ENCODE measurements at regions not wholly inside any gene's neighbourhood (a gene's known extent, or its start where the extent isn't known, plus 50 kb on each side); places are given as distances from the start of the nearest gene placed in this dataset.

DNA sequence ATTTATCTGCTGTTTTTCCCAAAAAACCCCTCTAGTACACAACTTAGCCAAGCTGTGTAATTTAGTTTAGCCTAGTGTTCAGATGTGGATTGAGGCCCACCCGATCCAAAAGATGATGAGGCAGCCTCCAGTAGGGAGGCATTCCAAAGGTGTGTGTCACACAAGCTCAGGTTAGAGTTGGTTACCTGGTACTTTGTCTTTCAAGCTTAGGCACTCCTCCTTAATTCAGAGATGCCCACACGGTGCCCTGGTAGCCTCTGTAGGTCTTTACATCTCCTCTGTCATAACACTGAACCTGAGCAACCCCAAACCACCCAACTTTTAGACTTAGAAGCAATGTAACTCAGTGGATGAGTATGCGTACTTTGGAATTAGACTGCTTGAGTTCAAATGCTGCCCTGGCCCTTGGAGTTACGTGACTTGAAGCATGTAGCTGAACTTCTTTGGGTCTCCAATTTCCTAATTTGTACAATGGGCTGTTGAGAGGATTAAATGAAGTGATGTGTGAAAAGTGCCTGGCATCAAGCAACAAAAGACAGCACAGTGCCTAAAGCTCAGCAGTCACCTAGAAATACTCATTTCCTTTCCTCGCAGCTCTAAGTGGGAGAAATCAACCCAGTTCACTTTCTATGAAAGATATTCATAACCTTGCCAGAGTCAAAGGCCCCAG, 284.6 kb upstream of the RARB start:
- Histone ChIP-seq H3K36me3 (replicated peaks in 1 of 2; ENCODE audit: insufficient read depth in 1 of 2, low read depth in 2 of 2) (no peaks in the 10 kb centered on the region), H3K27me3 (no peaks in the 10 kb centered on the region), H3K4me1 (no peaks in the 10 kb centered on the region), H3K9me3 (no peaks in the 10 kb centered on the region), H3K4me3 (no peak overlapping the region), H3K27ac (no peak overlapping the region)
- no peak for ATAC-seq
- DNase-seq, result no peak
- TF ChIP-seq CTCF (IDR thresholded peaks at IDR 0.05) (no peak), POLR2A (IDR thresholded peaks at IDR 0.05) (no peak)
- intact Hi-C loops (cut with DNase I), result no loop called here
- 73 to 77% methylated on average over 5 of the region's 5 CpGs for WGBS, 2 donors

DNA sequence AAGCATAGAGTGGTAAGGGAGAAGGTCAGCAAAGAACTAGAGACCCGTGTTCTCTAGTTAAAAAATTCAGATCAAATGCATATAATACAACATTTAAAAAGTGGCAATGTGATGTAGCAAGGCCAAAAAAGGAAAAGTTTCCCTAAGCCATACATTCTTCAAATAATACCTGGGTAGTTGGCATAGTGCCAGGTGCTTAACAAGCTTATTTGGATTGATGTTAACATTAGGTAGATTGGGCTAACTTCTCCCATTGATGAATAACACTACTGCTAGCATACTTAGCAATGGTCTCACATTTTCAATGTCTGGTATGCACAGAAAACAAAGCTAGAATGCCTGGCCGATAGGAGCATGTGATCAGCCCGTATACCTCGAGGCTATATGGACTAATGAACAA, 283.6 kb upstream of the RARB start:
- Histone ChIP-seq H3K27me3 (no peaks in the 10 kb centered on the region), H3K4me1 (no peaks in the 10 kb centered on the region), H3K4me3 (no peak overlapping the region), H3K36me3 (replicated peaks in 1 of 2; ENCODE audit: insufficient read depth in 1 of 2, low read depth in 2 of 2) (no peaks in the 10 kb centered on the region), H3K27ac (no peak overlapping the region), H3K9me3 (no peaks in the 10 kb centered on the region)
- TF ChIP-seq POLR2A (IDR thresholded peaks at IDR 0.05), result no peak
- no peak for TF ChIP-seq CTCF (IDR thresholded peaks at IDR 0.05)
- intact Hi-C loops (cut with DNase I), result no loop called here
- DNase-seq (no peak), ATAC-seq (no peak)
- 49 to 63% methylated on average over 4 of the region's 4 CpGs for WGBS, 2 donors

DNA sequence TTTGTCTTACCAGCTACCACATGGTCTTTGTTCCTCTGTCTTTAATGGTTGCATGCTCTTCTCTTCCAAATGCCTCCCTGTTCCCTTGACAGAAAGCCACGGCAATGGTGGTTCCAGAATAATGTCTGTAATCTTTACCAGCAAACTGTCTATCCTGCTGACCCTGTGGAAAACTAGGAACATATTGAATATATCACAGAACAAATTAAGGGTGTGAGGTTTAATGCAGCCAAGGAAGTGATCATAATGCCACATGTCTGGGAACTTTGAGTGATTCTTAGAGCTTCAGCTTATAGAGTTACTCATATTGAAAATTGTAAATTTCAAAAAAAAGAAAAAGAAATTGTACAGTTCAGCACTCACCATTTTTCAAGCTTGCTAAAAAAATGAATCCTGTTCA, 282.9 kb upstream of the RARB start:
- DNase-seq, result no peak
- TF ChIP-seq CTCF (IDR thresholded peaks at IDR 0.05) (no peak), POLR2A (IDR thresholded peaks at IDR 0.05) (no peak)
- intact Hi-C loops (cut with DNase I), result no loop called here
- H3K9me3 ChIP-seq, result no peaks in the 10 kb centered on the region
- H3K4me1 ChIP-seq, result no peaks in the 10 kb centered on the region
- no peaks in the 10 kb centered on the region for H3K36me3 ChIP-seq (replicated peaks in 1 of 2; ENCODE audit: insufficient read depth in 1 of 2, low read depth in 2 of 2)
- ATAC-seq, result no peak
- 48 to 52% methylated on average over 1 of the region's 1 CpG for WGBS, 2 donors
- H3K27ac ChIP-seq, result no peak overlapping the region
- no peaks in the 10 kb centered on the region for H3K27me3 ChIP-seq
- H3K4me3 ChIP-seq, result no peak overlapping the region

GRCh38 chr3:25150199-25150598, 277.9 kb upstream of the RARB start:
- TF ChIP-seq CTCF (IDR thresholded peaks at IDR 0.05) (no peak), POLR2A (IDR thresholded peaks at IDR 0.05) (no peak)
- no peaks in the 10 kb centered on the region for H3K36me3 ChIP-seq (replicated peaks in 1 of 2; ENCODE audit: insufficient read depth in 1 of 2, low read depth in 2 of 2)
- H3K9me3 ChIP-seq, result no peaks in the 10 kb centered on the region
- ATAC-seq (no peak), DNase-seq (no peak)
- no peaks in the 10 kb centered on the region for H3K4me1 ChIP-seq
- no peak overlapping the region for H3K27ac ChIP-seq
- intact Hi-C loops (cut with DNase I), result no loop called here
- no peaks in the 10 kb centered on the region for H3K27me3 ChIP-seq
- WGBS, 2 donors, result 67 to 82% methylated on average over 1 of the region's 1 CpG
- no peak overlapping the region for H3K4me3 ChIP-seq

DNA sequence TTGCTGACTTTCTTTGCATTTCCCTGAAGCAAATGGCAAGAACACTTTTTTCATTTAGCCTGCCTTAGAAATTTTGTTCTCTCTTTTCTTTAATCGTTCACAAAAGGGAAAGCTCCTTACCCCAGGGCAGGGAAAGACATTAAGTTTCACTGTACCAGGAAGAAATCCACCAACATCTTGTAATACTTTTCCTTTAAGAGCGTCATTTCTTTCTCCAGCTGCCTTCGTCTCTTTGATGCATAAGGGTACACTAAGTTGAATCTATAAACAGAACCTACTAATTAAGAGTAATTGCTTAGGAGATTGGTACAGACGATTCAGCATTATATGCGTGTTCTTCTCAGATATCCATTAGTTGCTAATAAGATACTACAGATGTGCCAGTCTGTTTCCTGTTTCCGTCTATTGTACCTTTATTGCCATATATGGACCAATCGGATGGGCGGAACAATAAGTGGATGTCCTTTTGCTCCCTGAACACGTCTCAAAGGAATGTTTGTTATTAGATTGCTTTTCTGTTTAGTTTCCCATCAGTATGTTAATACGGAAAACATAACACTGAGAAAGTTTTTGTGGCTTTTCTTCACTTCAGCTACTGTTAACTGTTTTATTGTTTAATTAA, 276.7 kb upstream of the RARB start:
- Histone ChIP-seq H3K9me3 (no peaks in the 10 kb centered on the region), H3K4me3 (no peak overlapping the region), H3K27ac (no peak overlapping the region), H3K27me3 (no peaks in the 10 kb centered on the region), H3K4me1 (peaks cover 3% of the 10 kb centered on the region), H3K36me3 (replicated peaks in 1 of 2; ENCODE audit: insufficient read depth in 1 of 2, low read depth in 2 of 2) (no peaks in the 10 kb centered on the region)
- ATAC-seq (no peak), DNase-seq (no peak)
- TF ChIP-seq POLR2A (IDR thresholded peaks at IDR 0.05) (no peak), CTCF (IDR thresholded peaks at IDR 0.05) (no peak)
- WGBS, 2 donors, result 56 to 63% methylated on average over 10 of the region's 10 CpGs
- intact Hi-C loops (cut with DNase I), result no loop called here
